PC-9 (cell line): ENCODE measurements at regions not wholly inside any gene's neighbourhood (a gene's known extent, or its start where the extent isn't known, plus 50 kb on each side); places are given as distances from the start of the nearest gene placed in this dataset.

Source experiments
- BruUV-seq: library from RNA; stranded (reverse); fragments of 400-500 nt; replicated peaks from 2 replicates; lab custom pipeline; 2021; lab: Mats Ljungman, UMichigan
- CTCF ChIA-PET: fragments of 300-600 bp; sonication (Branson Sonifier 250); formaldehyde crosslinking; loops from one replicate; lab custom pipeline; 2022; ENCODE audit warnings: antibody characterized with exemption; lab: Charles Lee
- POLR2A ChIA-PET: fragments of 300-600 bp; sonication (Branson Sonifier 250); formaldehyde crosslinking; loops from one replicate; lab custom pipeline; 2022; ENCODE audit warnings: antibody characterized with exemption; ENCODE audit not compliant: unreplicated experiment; lab: Charles Lee
- DNase-seq, 2 experiments: peaks; one replicate each; pipeline versions ENCODE4 v3.0.0 to v3.0.0-alpha.2; 2015 to 2022; ENCODE audit warnings: mixed read lengths in 1 of 2
- H2AFZ ChIP-seq: fragments of 200-600 bp; sonication (generic); 2 replicates; pipeline ENCODE4 v1.8.1; 2017; ENCODE audit warnings: antibody characterized with exemption
- H3F3A ChIP-seq: fragments of 200-600 bp; sonication (generic); 2 replicates; pipeline ENCODE4 v1.8.1; 2017; ENCODE audit warnings: antibody characterized with exemption, mild to moderate bottlenecking, low read depth; ENCODE audit not compliant: insufficient read depth
- H3K27ac ChIP-seq: fragments of 200-600 bp; sonication (generic); 2 replicates; pipeline ENCODE4 v1.6.1; 2016; ENCODE audit warnings: mixed run types
- H3K27me3 ChIP-seq: fragments of 200-600 bp; sonication (generic); 2 replicates; pipeline ENCODE4 v1.6.1; 2016; ENCODE audit warnings: low read depth, mixed run types; ENCODE audit not compliant: insufficient read depth
- H3K36me3 ChIP-seq: fragments of 200-600 bp; sonication (generic); 2 replicates; pipeline ENCODE4 v1.6.1; 2016; ENCODE audit warnings: low read depth, mixed run types
- H3K4me1 ChIP-seq: fragments of 200-600 bp; sonication (generic); replicated peaks from 2 replicates; pipeline ENCODE4 v1.6.1; 2016; ENCODE audit warnings: mixed run types; ENCODE audit not compliant: insufficient read depth
- H3K4me2 ChIP-seq: fragments of 200-600 bp; sonication (generic); 2 replicates; pipeline ENCODE4 v1.6.1; 2017; ENCODE audit warnings: mixed run types
- H3K4me3 ChIP-seq: fragments of 200-600 bp; sonication (generic); 2 replicates; pipeline ENCODE4 v1.6.1; 2016; ENCODE audit warnings: mixed run types
- H3K79me2 ChIP-seq: fragments of 200-600 bp; sonication (generic); 2 replicates; pipeline ENCODE4 v1.6.1; 2017; ENCODE audit warnings: low read depth, mixed run types
- H3K9me2 ChIP-seq: fragments of 200-600 bp; sonication (generic); 2 replicates; pipeline ENCODE4 v1.8.1; 2017; ENCODE audit warnings: mild to moderate bottlenecking; ENCODE audit not compliant: insufficient read depth
- H3K9me3 ChIP-seq: fragments of 200-600 bp; sonication (generic); 2 replicates; pipeline ENCODE4 v1.8.1; 2016; ENCODE audit warnings: low read depth; ENCODE audit not compliant: insufficient read depth
- H4K20me1 ChIP-seq: fragments of 200-600 bp; sonication (generic); 2 replicates; pipeline ENCODE4 v1.8.1; 2017; ENCODE audit not compliant: insufficient read depth
- CTCF ChIP-seq: fragments of 200-600 bp; sonication (generic); conservative IDR thresholded peaks from 2 replicates; pipeline ENCODE4 v1.6.1; 2017; ENCODE audit warnings: mixed run types, antibody characterized with exemption, mild to moderate bottlenecking, moderate library complexity
- EZH2 ChIP-seq: fragments of 200-600 bp; sonication (generic); IDR thresholded peaks from 2 replicates; pipeline ENCODE4 v1.8.0; 2017; ENCODE audit warnings: antibody characterized with exemption, low read depth
- intact Hi-C: fragments of 100-400 bp; cut with micrococcal nuclease; formaldehyde crosslinking; loops from one replicate; pipeline ENCODE4 v1.10.0; 2022; ENCODE audit not compliant: unreplicated experiment

- Histone ChIP-seq H3F3A (no peaks in the 10 kb centered on the region), H3K27me3 (no peaks in the 10 kb centered on the region), H4K20me1 (no peaks in the 10 kb centered on the region), H3K4me1 (peaks cover 12% of the 10 kb centered on the region), H3K4me2 (no peak overlapping the region), H3K4me3 (no peak overlapping the region), H3K36me3 (no peaks in the 10 kb centered on the region), H3K9me3 (no peaks in the 10 kb centered on the region), H3K9me2 (no peaks in the 10 kb centered on the region; the same call in 1 of the 2 replicates), H3K27ac (no peak overlapping the region), H2AFZ (no peak overlapping the region), H3K79me2 (no peaks in the 10 kb centered on the region)
- CTCF ChIA-PET, result no interaction called here
- intact Hi-C loops, result no loop called here
- POLR2A ChIA-PET, result no interaction called here
- no peak for DNase-seq
- no TSS peak for BruUV-seq
- TF ChIP-seq EZH2 (no peak), CTCF (no peak)
Observed at GRCh38 chr4:124423160-124423559, 289.4 kb downstream of the ANKRD50 start.

GRCh38 chr4:124426279-124426678, 286.3 kb downstream of the ANKRD50 start:
- H3K79me2 ChIP-seq, result no peaks in the 10 kb centered on the region
- DNase-seq, result no peak
- no peaks in the 10 kb centered on the region for H3K9me3 ChIP-seq
- no peaks in the 10 kb centered on the region for H3K27me3 ChIP-seq
- H3K36me3 ChIP-seq, result no peaks in the 10 kb centered on the region
- H3F3A ChIP-seq, result no peaks in the 10 kb centered on the region
- no peaks in the 10 kb centered on the region for H4K20me1 ChIP-seq
- intact Hi-C loops, result no loop called here
- no peak overlapping the region for H3K4me2 ChIP-seq
- H3K4me1 ChIP-seq, result peaks cover 12% of the 10 kb centered on the region
- ChIA-PET CTCF (no interaction called here), POLR2A (no interaction called here)
- no peak overlapping the region for H3K4me3 ChIP-seq
- H3K27ac ChIP-seq, result no peak overlapping the region
- no peaks in the 10 kb centered on the region for H3K9me2 ChIP-seq
- TF ChIP-seq CTCF (no peak), EZH2 (no peak)
- no TSS peak for BruUV-seq
- H2AFZ ChIP-seq, result no peak overlapping the region

- ChIA-PET POLR2A (no interaction called here), CTCF (no interaction called here)
- H3K36me3 ChIP-seq, result no peaks in the 10 kb centered on the region
- intact Hi-C loops, result no loop called here
- H3K4me2 ChIP-seq, result no peak overlapping the region
- no peak overlapping the region for H3K4me3 ChIP-seq
- peaks cover 12% of the 10 kb centered on the region for H3K4me1 ChIP-seq
- no peak for TF ChIP-seq EZH2
- TF ChIP-seq CTCF, result no peak
- no peaks in the 10 kb centered on the region for H3K27me3 ChIP-seq
- no peaks in the 10 kb centered on the region for H3K9me3 ChIP-seq
- no TSS peak for BruUV-seq
- H3K27ac ChIP-seq, result no peak overlapping the region
- DNase-seq, result peak in 1 of 2 experiments; percentile 47
- H3F3A ChIP-seq, result no peaks in the 10 kb centered on the region
- H3K9me2 ChIP-seq, result no peaks in the 10 kb centered on the region
- no peaks in the 10 kb centered on the region for H4K20me1 ChIP-seq
- no peak overlapping the region for H2AFZ ChIP-seq
- H3K79me2 ChIP-seq, result no peaks in the 10 kb centered on the region
Observed at GRCh38 chr4:124427095-124427767, 285.3 kb downstream of the ANKRD50 start.
